ENCODE measurements at regions not wholly inside any gene's neighbourhood (a gene's known extent, or its start where the extent isn't known, plus 50 kb on each side); places are given as distances from the start of the nearest gene placed in this dataset.

- DNase-seq (ENCODE audit: low read depth) = peak; percentile 79
Measured at GRCh38 chr6:77124604-77125003, 338.7 kb downstream of the HTR1B start.

DNA sequence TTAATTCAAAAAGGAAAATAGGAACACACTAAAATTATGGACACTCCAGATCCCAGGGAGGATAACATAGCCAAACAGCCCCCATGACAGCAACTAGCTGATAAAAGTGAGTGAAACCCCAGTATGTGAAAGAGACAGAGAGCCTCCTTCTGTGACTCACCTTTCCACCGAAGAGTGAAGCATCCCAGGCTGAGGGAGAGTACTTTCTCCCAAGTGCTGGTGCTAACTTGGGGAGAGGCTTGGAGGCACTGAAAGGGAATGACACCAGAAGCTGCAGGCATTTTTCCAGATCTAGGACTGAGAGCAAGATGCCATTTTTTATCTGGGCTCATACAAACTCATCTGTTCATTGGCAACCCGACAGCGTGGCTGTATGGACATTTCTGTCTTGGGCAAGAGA lies 339.8 kb downstream of the HTR1B start:
- no peaks in the 10 kb centered on the region for H3K27me3 ChIP-seq (ENCODE audit: control insufficient read depth, insufficient read depth, low read length)
- H3K4me3 ChIP-seq (ENCODE audit: low read depth, low read length) = no peak overlapping the region
- H3K36me3 ChIP-seq (ENCODE audit: control insufficient read depth, insufficient read depth, low read length) = no peaks in the 10 kb centered on the region
- no peak for FAIRE-seq
- peak; percentile 8 for DNase-seq (ENCODE audit: low read depth)
- TF ChIP-seq, protein P1, sequence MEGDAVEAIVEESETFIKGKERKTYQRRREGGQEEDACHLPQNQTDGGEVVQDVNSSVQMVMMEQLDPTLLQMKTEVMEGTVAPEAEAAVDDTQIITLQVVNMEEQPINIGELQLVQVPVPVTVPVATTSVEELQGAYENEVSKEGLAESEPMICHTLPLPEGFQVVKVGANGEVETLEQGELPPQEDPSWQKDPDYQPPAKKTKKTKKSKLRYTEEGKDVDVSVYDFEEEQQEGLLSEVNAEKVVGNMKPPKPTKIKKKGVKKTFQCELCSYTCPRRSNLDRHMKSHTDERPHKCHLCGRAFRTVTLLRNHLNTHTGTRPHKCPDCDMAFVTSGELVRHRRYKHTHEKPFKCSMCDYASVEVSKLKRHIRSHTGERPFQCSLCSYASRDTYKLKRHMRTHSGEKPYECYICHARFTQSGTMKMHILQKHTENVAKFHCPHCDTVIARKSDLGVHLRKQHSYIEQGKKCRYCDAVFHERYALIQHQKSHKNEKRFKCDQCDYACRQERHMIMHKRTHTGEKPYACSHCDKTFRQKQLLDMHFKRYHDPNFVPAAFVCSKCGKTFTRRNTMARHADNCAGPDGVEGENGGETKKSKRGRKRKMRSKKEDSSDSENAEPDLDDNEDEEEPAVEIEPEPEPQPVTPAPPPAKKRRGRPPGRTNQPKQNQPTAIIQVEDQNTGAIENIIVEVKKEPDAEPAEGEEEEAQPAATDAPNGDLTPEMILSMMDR (IDR thresholded peaks at IDR 0.05; ENCODE audit: insufficient read depth, low read length, severe bottlenecking) = no peak

More at GRCh38 chr6:77124604-77125003, 338.7 kb downstream of the HTR1B start:
- no peak overlapping the region for H3K4me3 ChIP-seq (ENCODE audit: low read depth, low read length)
- no peaks in the 10 kb centered on the region for H3K36me3 ChIP-seq (ENCODE audit: control insufficient read depth, insufficient read depth, low read length)
- H3K27me3 ChIP-seq (ENCODE audit: control insufficient read depth, insufficient read depth, low read length) = no peaks in the 10 kb centered on the region
- FAIRE-seq = no peak
- TF ChIP-seq, protein P1 (IDR thresholded peaks at IDR 0.05; ENCODE audit: insufficient read depth, low read length, severe bottlenecking) = peak; percentile 33

GRCh38 chr6:77106992-77107391 lies 356.3 kb downstream of the HTR1B start:
- no peaks in the 10 kb centered on the region for H3K36me3 ChIP-seq (ENCODE audit: control insufficient read depth, insufficient read depth, low read length)
- H3K4me3 ChIP-seq (ENCODE audit: low read depth, low read length) = no peak overlapping the region
- TF ChIP-seq, protein P1 (IDR thresholded peaks at IDR 0.05; ENCODE audit: insufficient read depth, low read length, severe bottlenecking) = no peak
- FAIRE-seq (no peak), DNase-seq (ENCODE audit: low read depth) (no peak)
- no peaks in the 10 kb centered on the region for H3K27me3 ChIP-seq (ENCODE audit: control insufficient read depth, insufficient read depth, low read length)

DNA sequence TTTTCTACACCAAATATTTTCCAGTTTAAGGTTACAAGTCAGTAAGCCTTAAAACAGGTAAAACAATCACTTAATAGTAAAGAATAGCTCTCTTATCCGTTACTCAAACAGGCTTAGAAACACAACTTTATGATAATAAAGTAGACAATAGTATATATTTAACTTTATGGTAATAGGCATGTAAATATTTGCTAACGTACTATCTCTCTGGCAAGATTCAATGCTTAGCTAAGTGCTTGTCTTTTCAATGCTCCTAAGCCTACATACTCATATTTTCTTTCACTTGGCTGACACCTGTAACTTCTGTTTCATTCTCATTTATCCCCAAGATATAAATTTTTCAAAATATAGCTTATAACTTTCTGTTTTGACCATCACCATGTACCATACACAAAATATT lies 358.2 kb downstream of the HTR1B start:
- no peak for FAIRE-seq
- no peak overlapping the region for H3K4me3 ChIP-seq (ENCODE audit: low read depth, low read length)
- TF ChIP-seq, protein P1 (IDR thresholded peaks at IDR 0.05; ENCODE audit: insufficient read depth, low read length, severe bottlenecking) = no peak

GRCh38 chr6:77097940-77098339 lies 365.4 kb downstream of the HTR1B start:
- TF ChIP-seq, protein P1 (IDR thresholded peaks at IDR 0.05; ENCODE audit: insufficient read depth, low read length, severe bottlenecking) = no peak
- no peak overlapping the region for H3K4me3 ChIP-seq (ENCODE audit: low read depth, low read length)
- DNase-seq (ENCODE audit: low read depth) (no peak), FAIRE-seq (no peak)
- no peaks in the 10 kb centered on the region for H3K36me3 ChIP-seq (ENCODE audit: control insufficient read depth, insufficient read depth, low read length)
- H3K27me3 ChIP-seq (ENCODE audit: control insufficient read depth, insufficient read depth, low read length) = no peaks in the 10 kb centered on the region

More for the DNA sequence above, 358.2 kb downstream of the HTR1B start:
- Histone ChIP-seq H3K36me3 (ENCODE audit: control insufficient read depth, insufficient read depth, low read length) (no peaks in the 10 kb centered on the region), H3K27me3 (ENCODE audit: control insufficient read depth, insufficient read depth, low read length) (no peaks in the 10 kb centered on the region)
- DNase-seq (ENCODE audit: low read depth) = no peak

- FAIRE-seq = no peak
Measured at GRCh38 chr6:77095936-77096627, 367.2 kb downstream of the HTR1B start.

More at GRCh38 chr6:77095936-77096627, 367.2 kb downstream of the HTR1B start:
- Histone ChIP-seq H3K36me3 (ENCODE audit: control insufficient read depth, insufficient read depth, low read length) (no peaks in the 10 kb centered on the region), H3K27me3 (ENCODE audit: control insufficient read depth, insufficient read depth, low read length) (no peaks in the 10 kb centered on the region), H3K4me3 (ENCODE audit: low read depth, low read length) (no peak overlapping the region)
- DNase-seq (ENCODE audit: low read depth) = no peak
- TF ChIP-seq, protein P1 (IDR thresholded peaks at IDR 0.05; ENCODE audit: insufficient read depth, low read length, severe bottlenecking) = no peak

Data from bronchial epithelial cell (primary cell).